Neural cell (in vitro differentiated cells): ENCODE measurements at regions not wholly inside any gene's neighbourhood (a gene's known extent, or its start where the extent isn't known, plus 50 kb on each side); places are given as distances from the start of the nearest gene placed in this dataset.

ENCODE experiments used
- H2AFZ ChIP-seq: fragments of 200-600, 300-800 bp; sonication (generic), shearing (Covaris generic); 2 replicates; pipeline ENCODE4 v1.6.0; 2014; ENCODE audit warnings: low read depth, mild to moderate bottlenecking, antibody characterized with exemption, low read length, moderate library complexity
- H3F3A ChIP-seq: fragments of 200-600 bp; shearing (Covaris generic); 2 replicates; pipeline ENCODE4 v1.6.1; 2016; ENCODE audit warnings: mild to moderate bottlenecking, moderate library complexity, mixed read lengths, antibody characterized with exemption, low read length; ENCODE audit not compliant: insufficient read depth, poor library complexity, severe bottlenecking
- H3K27ac ChIP-seq: fragments of 200-600, 300-800 bp; sonication (generic), shearing (Covaris generic); 2 replicates; pipeline ENCODE4 v1.5.1; 2014; ENCODE audit warnings: mild to moderate bottlenecking, low read length, moderate library complexity
- H3K27me3 ChIP-seq: fragments of 300-800, 200-600 bp; sonication (generic), shearing (Covaris generic); 2 replicates; pipeline ENCODE4 v1.6.0; 2014; ENCODE audit warnings: mild to moderate bottlenecking, low read depth, low read length, moderate library complexity; ENCODE audit not compliant: insufficient read depth
- H3K36me3 ChIP-seq: fragments of 300-800, 200-600 bp; sonication (generic), shearing (Covaris generic); 2 replicates; pipeline ENCODE4 v1.5.1; 2014; ENCODE audit warnings: mild to moderate bottlenecking, antibody characterized with exemption, low read length, moderate library complexity; ENCODE audit not compliant: insufficient read depth
- H3K4me2 ChIP-seq: fragments of 300-800, 200-600 bp; sonication (generic), shearing (Covaris generic); 2 replicates; pipeline ENCODE4 v1.6.0; 2014; ENCODE audit warnings: mild to moderate bottlenecking, low read length
- H3K4me3 ChIP-seq: fragments of 300-800, 200-600 bp; sonication (generic), shearing (Covaris generic); 2 replicates; pipeline ENCODE4 v1.5.1; 2014; ENCODE audit warnings: mild to moderate bottlenecking, low read length, moderate library complexity
- H3K79me2 ChIP-seq: fragments of 200-600 bp; shearing (Covaris generic); replicated peaks from 2 replicates; pipeline ENCODE4 v1.6.0; 2014; ENCODE audit warnings: mild to moderate bottlenecking, low read length, moderate library complexity; ENCODE audit not compliant: insufficient read depth
- H3K9ac ChIP-seq: fragments of 300-800, 200-600 bp; sonication (generic), shearing (Covaris generic); 2 replicates; pipeline ENCODE4 v1.6.1; 2016; ENCODE audit warnings: mild to moderate bottlenecking, low read length, mixed read lengths
- H3K9me2 ChIP-seq: fragments of 200-600 bp; shearing (Covaris generic); 2 replicates; pipeline ENCODE4 v1.6.1; 2016; ENCODE audit warnings: mild to moderate bottlenecking, low read length, mixed read lengths; ENCODE audit not compliant: insufficient read depth
- H3K9me3 ChIP-seq: fragments of 200-600, 300-800 bp; sonication (generic), shearing (Covaris generic); 2 replicates; pipeline ENCODE4 v1.6.1; 2016; ENCODE audit warnings: mild to moderate bottlenecking, mixed run types, low read length, moderate library complexity, mixed read lengths
- H4K20me1 ChIP-seq: fragments of 200-600 bp; shearing (Covaris generic); 2 replicates; pipeline ENCODE4 v1.6.1; 2016; ENCODE audit warnings: mild to moderate bottlenecking, mixed run types; ENCODE audit not compliant: insufficient read depth
- EP300 ChIP-seq: fragments of 450-650 bp; conservative IDR thresholded peaks from 2 replicates; pipeline ENCODE4 v1.6.1; 2014; ENCODE audit warnings: antibody characterized with exemption, mild to moderate bottlenecking, moderate library complexity; ENCODE audit not compliant: poor library complexity, severe bottlenecking
- EZH2 ChIP-seq: fragments of 200-600, 300-800 bp; shearing (Covaris generic), sonication (generic); IDR thresholded peaks from 2 replicates; pipeline ENCODE4 v1.6.1; 2014; ENCODE audit warnings: antibody characterized with exemption, low read length, borderline replicate concordance, mild to moderate bottlenecking; ENCODE audit not compliant: insufficient read depth, poor library complexity, severe bottlenecking
- MXI1 ChIP-seq: fragments of 450-650 bp; conservative IDR thresholded peaks from 2 replicates; pipeline ENCODE4 v1.6.1; 2014; ENCODE audit warnings: antibody characterized with exemption, mild to moderate bottlenecking; ENCODE audit not compliant: poor library complexity, severe bottlenecking
- POLR2AphosphoS5 ChIP-seq: IDR thresholded peaks from 2 replicates; pipeline ENCODE4 v1.6.1; 2012
- RAD21 ChIP-seq: fragments of 450-650 bp; conservative IDR thresholded peaks from 2 replicates; pipeline ENCODE4 v1.6.1; 2014; ENCODE audit warnings: antibody characterized with exemption, mild to moderate bottlenecking, moderate library complexity
- SMC3 ChIP-seq: fragments of 450-650 bp; conservative IDR thresholded peaks from 2 replicates; pipeline ENCODE4 v1.6.1; 2014; ENCODE audit warnings: antibody characterized with exemption, mild to moderate bottlenecking, moderate library complexity; ENCODE audit not compliant: poor library complexity
- TAF1 ChIP-seq: IDR thresholded peaks from 2 replicates; pipeline ENCODE4 v1.6.1; 2012; ENCODE audit warnings: low read depth
- TF ChIP-seq, protein P1 (sequence below): IDR thresholded peaks from 2 replicates; pipeline ENCODE4 v1.6.1; 2012; ENCODE audit warnings: borderline replicate concordance
- TF ChIP-seq, protein P2 (sequence below): fragments of 450-650 bp; IDR thresholded peaks from 2 replicates; pipeline ENCODE4 v1.5.1; 2014; ENCODE audit warnings: antibody characterized with exemption, mild to moderate bottlenecking, moderate library complexity; ENCODE audit not compliant: poor library complexity, severe bottlenecking

DNA sequence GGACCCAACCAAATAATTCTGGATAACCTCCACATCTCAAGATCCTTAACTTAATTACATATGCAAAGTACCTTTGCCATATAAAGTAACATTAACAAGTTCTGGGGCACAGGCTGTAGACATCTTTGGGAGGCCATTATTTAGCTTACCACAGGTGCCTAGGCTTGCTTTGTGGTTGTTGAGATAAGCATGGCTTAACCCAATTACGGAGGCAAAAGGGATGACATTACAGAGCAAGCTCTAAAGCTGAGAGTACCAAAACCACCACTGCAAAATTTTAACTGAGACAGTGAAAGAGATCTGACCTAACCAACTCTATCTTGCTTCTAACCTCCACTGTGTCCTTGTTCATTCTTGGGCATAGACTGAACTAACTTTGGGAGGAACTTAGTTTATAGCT lies 502.9 kb upstream of the ATXN8OS start:
- Histone ChIP-seq H3K36me3 (no peaks in the 10 kb centered on the region), H3K79me2 (no peaks in the 10 kb centered on the region), H3K9ac (no peak overlapping the region), H3K4me2 (no peak overlapping the region), H3K9me2 (no peaks in the 10 kb centered on the region), H3K27ac (no peak overlapping the region), H3K9me3 (no peaks in the 10 kb centered on the region), H4K20me1 (no peaks in the 10 kb centered on the region), H2AFZ (no peak overlapping the region), H3K4me3 (no peak overlapping the region), H3F3A (no peaks in the 10 kb centered on the region), H3K27me3 (no peaks in the 10 kb centered on the region)
- TF ChIP-seq, protein P1, sequence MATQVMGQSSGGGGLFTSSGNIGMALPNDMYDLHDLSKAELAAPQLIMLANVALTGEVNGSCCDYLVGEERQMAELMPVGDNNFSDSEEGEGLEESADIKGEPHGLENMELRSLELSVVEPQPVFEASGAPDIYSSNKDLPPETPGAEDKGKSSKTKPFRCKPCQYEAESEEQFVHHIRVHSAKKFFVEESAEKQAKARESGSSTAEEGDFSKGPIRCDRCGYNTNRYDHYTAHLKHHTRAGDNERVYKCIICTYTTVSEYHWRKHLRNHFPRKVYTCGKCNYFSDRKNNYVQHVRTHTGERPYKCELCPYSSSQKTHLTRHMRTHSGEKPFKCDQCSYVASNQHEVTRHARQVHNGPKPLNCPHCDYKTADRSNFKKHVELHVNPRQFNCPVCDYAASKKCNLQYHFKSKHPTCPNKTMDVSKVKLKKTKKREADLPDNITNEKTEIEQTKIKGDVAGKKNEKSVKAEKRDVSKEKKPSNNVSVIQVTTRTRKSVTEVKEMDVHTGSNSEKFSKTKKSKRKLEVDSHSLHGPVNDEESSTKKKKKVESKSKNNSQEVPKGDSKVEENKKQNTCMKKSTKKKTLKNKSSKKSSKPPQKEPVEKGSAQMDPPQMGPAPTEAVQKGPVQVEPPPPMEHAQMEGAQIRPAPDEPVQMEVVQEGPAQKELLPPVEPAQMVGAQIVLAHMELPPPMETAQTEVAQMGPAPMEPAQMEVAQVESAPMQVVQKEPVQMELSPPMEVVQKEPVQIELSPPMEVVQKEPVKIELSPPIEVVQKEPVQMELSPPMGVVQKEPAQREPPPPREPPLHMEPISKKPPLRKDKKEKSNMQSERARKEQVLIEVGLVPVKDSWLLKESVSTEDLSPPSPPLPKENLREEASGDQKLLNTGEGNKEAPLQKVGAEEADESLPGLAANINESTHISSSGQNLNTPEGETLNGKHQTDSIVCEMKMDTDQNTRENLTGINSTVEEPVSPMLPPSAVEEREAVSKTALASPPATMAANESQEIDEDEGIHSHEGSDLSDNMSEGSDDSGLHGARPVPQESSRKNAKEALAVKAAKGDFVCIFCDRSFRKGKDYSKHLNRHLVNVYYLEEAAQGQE = no peak
- TF ChIP-seq, protein P2, sequence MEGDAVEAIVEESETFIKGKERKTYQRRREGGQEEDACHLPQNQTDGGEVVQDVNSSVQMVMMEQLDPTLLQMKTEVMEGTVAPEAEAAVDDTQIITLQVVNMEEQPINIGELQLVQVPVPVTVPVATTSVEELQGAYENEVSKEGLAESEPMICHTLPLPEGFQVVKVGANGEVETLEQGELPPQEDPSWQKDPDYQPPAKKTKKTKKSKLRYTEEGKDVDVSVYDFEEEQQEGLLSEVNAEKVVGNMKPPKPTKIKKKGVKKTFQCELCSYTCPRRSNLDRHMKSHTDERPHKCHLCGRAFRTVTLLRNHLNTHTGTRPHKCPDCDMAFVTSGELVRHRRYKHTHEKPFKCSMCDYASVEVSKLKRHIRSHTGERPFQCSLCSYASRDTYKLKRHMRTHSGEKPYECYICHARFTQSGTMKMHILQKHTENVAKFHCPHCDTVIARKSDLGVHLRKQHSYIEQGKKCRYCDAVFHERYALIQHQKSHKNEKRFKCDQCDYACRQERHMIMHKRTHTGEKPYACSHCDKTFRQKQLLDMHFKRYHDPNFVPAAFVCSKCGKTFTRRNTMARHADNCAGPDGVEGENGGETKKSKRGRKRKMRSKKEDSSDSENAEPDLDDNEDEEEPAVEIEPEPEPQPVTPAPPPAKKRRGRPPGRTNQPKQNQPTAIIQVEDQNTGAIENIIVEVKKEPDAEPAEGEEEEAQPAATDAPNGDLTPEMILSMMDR = no peak
- TF ChIP-seq MXI1 = no peak
- TF ChIP-seq TAF1 = no peak
- no peak for TF ChIP-seq EP300
- no peak for TF ChIP-seq POLR2AphosphoS5
- no peak for TF ChIP-seq EZH2
- TF ChIP-seq SMC3 = no peak
- TF ChIP-seq RAD21 = no peak

DNA sequence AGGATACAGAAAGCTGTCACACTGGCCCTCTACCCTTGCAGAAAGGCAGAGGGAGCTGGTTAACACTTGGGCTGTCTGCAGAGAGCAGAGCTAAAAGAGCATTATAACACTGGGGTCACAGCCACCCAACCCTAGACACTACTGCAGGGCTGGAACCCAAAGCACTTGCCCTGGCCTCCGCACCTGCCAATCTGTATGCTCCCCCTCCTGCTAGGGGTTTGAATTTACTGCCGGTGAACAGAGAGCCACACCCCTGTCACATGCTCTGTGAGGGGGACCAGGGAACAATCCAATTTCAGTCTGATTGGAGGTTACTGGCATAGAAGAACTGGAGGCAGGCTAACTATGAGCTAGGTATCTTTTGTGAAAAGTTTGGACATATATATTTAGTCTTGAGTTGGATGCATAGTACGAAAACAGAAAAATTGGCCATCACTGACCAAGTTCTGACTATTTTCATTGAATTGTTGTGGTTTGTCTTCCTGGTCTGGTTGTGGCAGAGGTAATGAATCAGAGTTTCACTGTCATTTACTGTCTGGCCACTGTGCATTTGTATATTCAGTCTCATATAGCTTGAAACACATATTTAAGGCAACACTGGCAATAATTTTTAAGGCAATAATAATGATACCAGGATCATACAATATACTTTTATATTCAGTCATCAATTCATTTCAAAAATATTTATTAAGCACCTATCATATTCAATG lies 504.3 kb upstream of the ATXN8OS start:
- Histone ChIP-seq H3K9me3 (no peaks in the 10 kb centered on the region), H3K4me3 (no peak overlapping the region), H3K27ac (no peak overlapping the region), H3K9me2 (no peaks in the 10 kb centered on the region), H3F3A (no peaks in the 10 kb centered on the region), H4K20me1 (no peaks in the 10 kb centered on the region), H3K36me3 (no peaks in the 10 kb centered on the region), H3K27me3 (no peaks in the 10 kb centered on the region), H3K9ac (no peak overlapping the region), H3K4me2 (no peak overlapping the region), H2AFZ (no peak overlapping the region), H3K79me2 (no peaks in the 10 kb centered on the region)
- TF ChIP-seq SMC3 (no peak), EP300 (no peak), POLR2AphosphoS5 (no peak), EZH2 (no peak), TAF1 (no peak), RAD21 (no peak), MXI1 (no peak)
- TF ChIP-seq, protein P1 = no peak
